GM19238 (cell line): ENCODE measurements at regions not wholly inside any gene's neighbourhood (a gene's known extent, or its start where the extent isn't known, plus 50 kb on each side); places are given as distances from the start of the nearest gene placed in this dataset.

Source experiments
- DNase-seq: peaks from one replicate; pipeline ENCODE4 v3.0.0; 2011; ENCODE audit warnings: low spot score; ENCODE audit not compliant: insufficient read length

- DNase-seq: no peak
Measured at GRCh38 chr9:81489046-81489445, 200.3 kb downstream of the TLE1 start.

- no peak for DNase-seq
Measured at GRCh38 chr9:81480828-81481604, 208.3 kb downstream of the TLE1 start.

DNA sequence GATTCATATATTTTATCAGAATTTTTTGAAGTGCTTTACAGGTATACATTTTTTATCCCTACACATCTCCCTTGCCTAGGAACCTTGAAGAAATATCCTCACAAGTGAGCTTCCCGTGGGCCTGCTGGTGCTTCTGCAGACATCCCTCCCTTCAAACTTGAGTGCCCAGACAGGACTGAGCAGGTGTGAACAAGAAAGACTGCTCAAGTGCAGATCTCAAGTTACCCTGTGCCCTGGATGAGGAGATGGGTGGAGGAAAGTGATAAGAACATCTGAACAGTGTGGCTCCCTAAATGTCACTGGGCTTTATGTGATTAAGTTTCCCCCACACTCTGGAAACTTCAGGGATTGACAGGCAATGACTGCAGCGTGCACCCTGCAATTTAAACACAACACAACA is 209.8 kb downstream of the TLE1 start:
- no peak for DNase-seq

DNA sequence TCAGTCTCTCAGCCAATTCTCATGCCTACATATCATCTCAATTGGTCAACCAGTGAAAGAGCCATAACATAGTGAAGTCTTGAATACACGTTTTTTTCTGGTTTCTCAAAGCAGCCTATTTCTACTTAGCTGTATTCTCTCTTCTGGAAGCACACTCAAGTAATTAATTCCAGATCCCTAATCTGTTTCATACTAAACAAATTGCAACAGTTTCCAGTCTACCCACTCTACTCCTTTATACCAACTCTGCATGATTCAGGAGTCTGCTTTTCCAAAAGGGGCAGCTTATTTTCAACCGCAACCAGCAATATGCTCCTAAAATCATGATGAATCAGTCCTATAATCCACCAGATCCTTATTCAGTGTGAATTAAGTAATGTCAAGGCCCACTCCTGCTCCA is 211.7 kb downstream of the TLE1 start:
- no peak for DNase-seq

DNA sequence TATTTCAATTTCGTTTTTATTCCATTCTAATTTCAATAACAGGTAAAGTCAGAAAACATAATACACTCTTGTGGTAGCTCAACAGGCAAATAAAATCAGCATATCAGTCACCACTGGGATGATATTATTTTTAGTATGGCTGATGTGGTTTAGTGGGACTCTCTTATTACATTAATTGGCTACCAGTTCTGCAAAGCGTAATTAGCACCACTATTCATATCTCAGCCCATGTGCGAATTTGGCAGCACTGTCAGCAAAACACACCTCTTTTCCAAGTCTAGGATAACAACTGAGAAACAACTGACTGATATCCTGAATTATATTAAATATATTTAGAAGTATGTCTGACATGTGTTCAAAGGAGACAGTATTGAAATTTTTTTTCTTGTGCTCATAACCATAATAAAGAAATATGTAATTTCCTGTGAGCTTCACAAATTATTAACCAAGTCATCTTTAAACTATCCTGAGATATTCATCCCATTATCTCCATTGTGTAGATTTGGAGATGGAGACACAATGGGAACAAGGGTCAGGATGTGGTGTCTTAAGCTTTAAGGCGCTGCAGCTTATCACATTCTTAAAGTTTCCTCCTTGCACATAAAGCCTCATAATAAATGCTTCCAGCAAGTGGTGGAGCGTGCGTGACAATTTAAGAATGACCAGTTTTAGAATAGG is 212.4 kb downstream of the TLE1 start:
- no peak for DNase-seq

- no peak for DNase-seq
Measured at GRCh38 chr9:81474792-81475191, 214.6 kb downstream of the TLE1 start.

- no peak for DNase-seq
Measured at GRCh38 chr9:81474125-81474524, 215.2 kb downstream of the TLE1 start.

DNA sequence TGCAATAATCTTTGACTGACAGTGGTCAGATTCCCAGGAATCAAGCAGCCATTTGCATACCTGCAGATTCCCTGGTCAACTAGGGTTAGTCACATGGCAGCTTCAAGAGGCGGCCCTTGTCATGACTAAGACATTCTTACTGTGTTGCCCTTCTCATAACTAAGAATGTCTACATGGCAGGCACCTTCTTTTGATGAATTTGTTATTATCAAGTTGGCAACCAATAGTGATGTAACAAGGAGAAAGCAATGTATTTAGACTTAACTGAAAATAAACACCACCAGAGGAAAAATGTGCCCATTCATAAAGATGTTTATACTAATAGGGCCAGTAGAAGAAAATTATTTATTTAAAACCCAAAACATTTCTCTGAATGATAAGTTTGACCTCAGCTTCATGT is 215.6 kb downstream of the TLE1 start:
- DNase-seq: no peak

- no peak for DNase-seq
Measured at GRCh38 chr9:81473206-81473605, 216.1 kb downstream of the TLE1 start.

DNA sequence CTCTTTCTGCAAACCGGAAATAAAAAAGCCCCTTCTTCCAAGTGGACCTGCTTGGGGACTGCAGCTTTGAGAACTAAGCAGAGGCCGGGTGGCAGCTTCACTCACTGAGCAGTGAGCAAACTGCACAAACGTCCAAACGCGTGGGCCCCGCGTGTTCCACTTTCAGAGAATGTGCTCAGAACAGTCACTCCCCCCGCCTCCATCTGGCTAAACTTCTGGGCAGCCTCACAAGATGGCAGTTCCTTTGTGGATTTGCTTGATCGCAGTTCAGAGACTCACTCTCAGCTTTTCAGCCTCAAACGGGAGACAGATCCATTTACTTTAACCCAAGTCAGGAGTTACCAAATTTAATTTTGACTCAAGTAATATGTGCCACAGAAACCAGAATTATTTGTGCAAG is 216.6 kb downstream of the TLE1 start:
- no peak for DNase-seq

- DNase-seq: no peak
Measured at GRCh38 chr9:81470864-81471263, 218.5 kb downstream of the TLE1 start.

DNA sequence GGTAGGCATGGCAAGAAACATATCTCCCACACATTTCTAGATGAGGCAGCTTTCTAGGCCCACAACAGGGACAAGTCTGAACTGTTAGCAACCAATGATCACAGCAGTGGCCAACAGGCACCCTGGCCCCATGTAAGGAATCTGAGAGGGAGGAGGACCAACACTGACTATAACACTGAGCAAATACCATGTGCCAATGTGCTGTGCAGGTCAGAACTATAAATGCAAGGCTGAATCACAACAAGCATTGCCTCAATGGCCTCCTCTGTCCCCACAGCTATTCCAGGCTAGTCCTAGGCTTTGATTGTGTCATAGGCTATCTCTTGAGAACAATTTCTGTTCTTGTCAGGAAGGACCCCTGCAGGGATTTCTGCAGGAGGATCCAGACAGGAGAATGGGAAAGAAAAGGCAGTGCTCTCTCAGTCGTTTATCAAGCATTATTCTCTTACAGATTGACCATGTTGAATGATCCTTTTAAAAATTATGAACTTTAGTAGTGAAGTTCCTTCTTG is 221.2 kb downstream of the TLE1 start:
- no peak for DNase-seq

DNA sequence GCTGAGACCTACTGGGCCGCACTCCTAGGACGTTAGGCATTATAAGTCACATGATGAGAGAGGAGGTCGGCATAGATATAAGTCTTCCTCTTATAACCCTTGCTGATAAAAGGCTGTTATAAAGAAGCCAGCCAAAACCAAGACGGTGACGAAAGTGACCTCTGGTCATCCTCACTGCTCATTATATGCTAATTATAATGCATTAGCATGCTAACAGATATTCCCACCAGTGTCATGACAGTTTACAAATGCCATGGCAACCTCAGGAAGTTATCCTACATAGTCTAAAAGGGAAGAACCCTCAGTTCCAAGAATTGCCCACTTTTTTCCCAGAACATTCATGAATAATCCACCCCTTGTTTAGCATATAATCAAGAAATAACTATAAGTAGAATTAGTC is 222.4 kb downstream of the TLE1 start:
- no peak for DNase-seq

DNA sequence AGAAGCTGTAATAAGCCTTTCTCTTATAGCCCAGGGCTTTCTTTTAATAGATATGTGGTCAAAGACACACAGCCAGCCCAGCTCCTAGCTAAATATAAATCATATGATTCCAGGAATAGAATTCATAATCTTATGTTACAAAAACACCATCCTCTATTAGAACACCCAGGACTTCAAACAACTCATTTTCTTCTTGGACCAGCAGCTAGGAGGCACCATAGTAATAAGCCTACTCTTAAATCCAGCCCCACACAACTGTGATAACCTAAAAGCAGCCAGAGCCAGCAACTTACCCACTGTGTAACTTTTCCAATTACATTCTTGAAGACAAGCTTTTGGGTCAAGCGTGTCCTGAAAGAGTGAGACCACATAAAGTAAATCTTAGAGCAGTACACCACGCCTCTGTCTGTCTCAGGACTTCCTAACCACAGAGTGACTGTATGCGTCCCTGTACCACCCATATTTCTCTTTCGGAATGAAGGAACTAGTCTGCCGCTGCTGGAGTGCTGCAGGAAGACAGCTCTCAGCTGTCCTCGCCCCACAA is 223.8 kb downstream of the TLE1 start:
- DNase-seq: no peak

- no peak for DNase-seq
Measured at GRCh38 chr9:81462801-81463200, 226.5 kb downstream of the TLE1 start.

GRCh38 chr9:81461196-81461595 is 228.2 kb downstream of the TLE1 start:
- no peak for DNase-seq

DNA sequence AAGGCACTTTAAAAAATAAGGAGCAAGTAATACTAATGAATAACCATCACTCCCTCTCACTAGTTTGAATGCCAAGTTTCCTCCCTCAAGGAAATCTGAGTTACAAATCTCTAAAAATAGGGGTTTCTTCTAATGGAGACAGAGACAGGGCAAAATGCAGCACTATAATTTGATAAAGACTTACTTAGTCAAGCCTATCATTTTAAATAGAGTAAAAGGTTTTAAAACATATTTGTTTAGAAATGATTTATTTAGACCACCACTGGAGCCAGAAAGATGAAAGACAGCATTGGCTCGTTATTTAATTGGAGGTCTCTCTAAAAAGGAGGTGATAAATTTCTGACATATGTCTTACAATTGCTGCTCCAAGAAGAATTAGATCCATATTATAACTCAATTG is 228.7 kb downstream of the TLE1 start:
- no peak for DNase-seq

GRCh38 chr9:81459591-81459990 is 229.8 kb downstream of the TLE1 start:
- DNase-seq: no peak

GRCh38 chr9:81456431-81457006 is 232.8 kb downstream of the TLE1 start:
- DNase-seq: no peak

GRCh38 chr9:81455462-81456219 is 233.7 kb downstream of the TLE1 start:
- no peak for DNase-seq

GRCh38 chr9:81445331-81445921 is 243.9 kb downstream of the TLE1 start:
- DNase-seq: no peak
